ENCODE measurements at regions not wholly inside any gene's neighbourhood (a gene's known extent, or its start where the extent isn't known, plus 50 kb on each side); places are given as distances from the start of the nearest gene placed in this dataset.

GRCh38 chr4:35802644-35803043 is 441.7 kb downstream of the ARAP2 start:
- intact Hi-C loops (cut with micrococcal nuclease; ENCODE audit: unreplicated experiment) = no loop called here
- CTCF ChIA-PET = no interaction called here
- H3K9me3 Mint-ChIP-seq (ENCODE audit: low read depth, unreplicated experiment) = no peaks in the 10 kb centered on the region
- H3K36me3 Mint-ChIP-seq (ENCODE audit: insufficient read depth, unreplicated experiment) = no peaks in the 10 kb centered on the region
- H3K27me3 Mint-ChIP-seq (ENCODE audit: unreplicated experiment) = no peaks in the 10 kb centered on the region
- DNase-seq = no peak
- TF ChIP-seq CTCF (IDR thresholded peaks at IDR 0.05; ENCODE audit: unreplicated experiment) = no peak
- H3K27ac Mint-ChIP-seq (ENCODE audit: unreplicated experiment) = no peak overlapping the region
- no peak overlapping the region for H3K4me3 Mint-ChIP-seq (ENCODE audit: low read depth, unreplicated experiment)
- H3K4me1 Mint-ChIP-seq (ENCODE audit: low read depth, unreplicated experiment) = no peaks in the 10 kb centered on the region
- no TSS peak for BruUV-seq (replicated peaks)

GRCh38 chr4:35818520-35818919 is 425.8 kb downstream of the ARAP2 start:
- intact Hi-C loops (cut with micrococcal nuclease; ENCODE audit: unreplicated experiment) = no loop called here
- H3K4me3 Mint-ChIP-seq (ENCODE audit: low read depth, unreplicated experiment) = no peak overlapping the region
- H3K9me3 Mint-ChIP-seq (ENCODE audit: low read depth, unreplicated experiment) = no peaks in the 10 kb centered on the region

GRCh38 chr4:35820003-35820402 is 424.3 kb downstream of the ARAP2 start:
- Mint-ChIP-seq H3K27ac (ENCODE audit: unreplicated experiment) (no peak overlapping the region), H3K4me1 (ENCODE audit: low read depth, unreplicated experiment) (no peaks in the 10 kb centered on the region), H3K9me3 (ENCODE audit: low read depth, unreplicated experiment) (no peaks in the 10 kb centered on the region), H3K36me3 (ENCODE audit: insufficient read depth, unreplicated experiment) (no peaks in the 10 kb centered on the region), H3K27me3 (ENCODE audit: unreplicated experiment) (no peaks in the 10 kb centered on the region), H3K4me3 (ENCODE audit: low read depth, unreplicated experiment) (no peak overlapping the region)
- BruUV-seq (replicated peaks) = no TSS peak
- CTCF ChIA-PET = no interaction called here
- TF ChIP-seq CTCF (IDR thresholded peaks at IDR 0.05; ENCODE audit: unreplicated experiment) = no peak
- intact Hi-C loops (cut with micrococcal nuclease; ENCODE audit: unreplicated experiment) = no loop called here
- no peak for DNase-seq

More at GRCh38 chr4:35818520-35818919, 425.8 kb downstream of the ARAP2 start:
- no peaks in the 10 kb centered on the region for H3K36me3 Mint-ChIP-seq (ENCODE audit: insufficient read depth, unreplicated experiment)
- H3K27me3 Mint-ChIP-seq (ENCODE audit: unreplicated experiment) = no peaks in the 10 kb centered on the region
- TF ChIP-seq CTCF (IDR thresholded peaks at IDR 0.05; ENCODE audit: unreplicated experiment) = no peak
- H3K4me1 Mint-ChIP-seq (ENCODE audit: low read depth, unreplicated experiment) = no peaks in the 10 kb centered on the region
- no peak for DNase-seq
- H3K27ac Mint-ChIP-seq (ENCODE audit: unreplicated experiment) = no peak overlapping the region
- BruUV-seq (replicated peaks) = no TSS peak
- CTCF ChIA-PET = no interaction called here

DNA sequence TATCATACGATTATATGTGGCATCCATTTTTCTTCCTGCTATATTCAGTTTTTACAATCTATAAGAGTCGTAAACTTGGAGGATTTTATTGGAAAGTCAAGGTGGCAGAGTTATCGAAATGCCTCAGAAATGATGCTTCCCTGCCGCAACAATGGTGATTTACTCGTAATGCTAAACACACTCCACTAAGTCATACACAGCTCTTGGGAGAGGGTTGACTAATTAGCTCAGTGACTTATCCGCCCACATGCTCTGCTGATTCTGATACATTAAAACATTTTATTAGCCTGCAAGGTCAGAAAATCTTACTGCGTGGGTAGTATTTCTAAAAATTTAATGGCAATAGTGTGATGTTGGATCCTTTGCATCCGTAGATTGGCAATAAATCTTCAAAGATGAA is 420.1 kb downstream of the ARAP2 start:
- Mint-ChIP-seq H3K36me3 (ENCODE audit: insufficient read depth, unreplicated experiment) (no peaks in the 10 kb centered on the region), H3K4me1 (ENCODE audit: low read depth, unreplicated experiment) (no peaks in the 10 kb centered on the region), H3K27ac (ENCODE audit: unreplicated experiment) (no peak overlapping the region), H3K27me3 (ENCODE audit: unreplicated experiment) (no peaks in the 10 kb centered on the region), H3K9me3 (ENCODE audit: low read depth, unreplicated experiment) (peaks cover 4% of the 10 kb centered on the region), H3K4me3 (ENCODE audit: low read depth, unreplicated experiment) (no peak overlapping the region)
- CTCF ChIA-PET = no interaction called here
- intact Hi-C loops (cut with micrococcal nuclease; ENCODE audit: unreplicated experiment) = no loop called here
- no peak for DNase-seq
- BruUV-seq (replicated peaks) = no TSS peak
- TF ChIP-seq CTCF (IDR thresholded peaks at IDR 0.05; ENCODE audit: unreplicated experiment) = no peak

DNA sequence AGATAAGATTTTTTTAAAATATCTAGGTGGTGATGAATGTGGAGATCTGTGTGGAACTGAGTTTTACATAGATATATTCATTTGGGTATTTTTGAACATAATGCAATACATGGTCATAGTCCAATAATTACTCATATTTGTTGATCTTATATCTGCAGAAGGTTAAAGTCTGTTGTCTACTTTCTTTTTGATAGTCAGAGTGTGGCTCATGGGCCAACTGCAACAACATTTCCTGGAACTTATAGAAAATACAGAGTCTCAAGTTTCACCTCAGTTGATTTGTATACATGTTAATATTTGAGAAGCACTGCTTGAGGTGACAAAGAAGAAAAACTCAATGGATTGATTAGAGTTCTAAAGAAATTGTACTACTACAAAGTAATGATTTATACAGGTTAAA is 408.4 kb downstream of the ARAP2 start:
- Mint-ChIP-seq H3K27me3 (ENCODE audit: unreplicated experiment) (no peaks in the 10 kb centered on the region), H3K4me1 (ENCODE audit: low read depth, unreplicated experiment) (no peaks in the 10 kb centered on the region), H3K9me3 (ENCODE audit: low read depth, unreplicated experiment) (peaks cover 3% of the 10 kb centered on the region), H3K27ac (ENCODE audit: unreplicated experiment) (no peak overlapping the region), H3K4me3 (ENCODE audit: low read depth, unreplicated experiment) (no peak overlapping the region), H3K36me3 (ENCODE audit: insufficient read depth, unreplicated experiment) (no peaks in the 10 kb centered on the region)
- DNase-seq = no peak
- TF ChIP-seq CTCF (IDR thresholded peaks at IDR 0.05; ENCODE audit: unreplicated experiment) = no peak
- no TSS peak for BruUV-seq (replicated peaks)
- intact Hi-C loops (cut with micrococcal nuclease; ENCODE audit: unreplicated experiment) = no loop called here
- CTCF ChIA-PET = no interaction called here

Data from Calu3 (cell line).